Retinal pigment epithelial cell (primary cell): ENCODE measurements at regions not wholly inside any gene's neighbourhood (a gene's known extent, or its start where the extent isn't known, plus 50 kb on each side); places are given as distances from the start of the nearest gene placed in this dataset.
A peak's percentile ranks its signal among the peaks of the same experiment; 100 is the strongest.

Experiments used
- DNase-seq: peaks from one replicate; pipeline ENCODE4 v3.0.0-alpha.2; 2010; ENCODE audit warnings: low read depth
- H3K4me3 ChIP-seq: 2 replicates; pipeline ENCODE4 v1.5.1; 2011; ENCODE audit warnings: mild to moderate bottlenecking, low read length, control low read depth, moderate library complexity
- CTCF ChIP-seq: conservative IDR thresholded peaks from 2 replicates; pipeline ENCODE4 v1.5.1; 2011; ENCODE audit warnings: low read depth, low read length, control low read depth, inconsistent platforms

GRCh38 chr4:128468123-128468989 is 180.7 kb upstream of the PGRMC2 start:
- no peak overlapping the region for H3K4me3 ChIP-seq
- TF ChIP-seq CTCF, result no peak
- DNase-seq, result peak; percentile 99

DNA sequence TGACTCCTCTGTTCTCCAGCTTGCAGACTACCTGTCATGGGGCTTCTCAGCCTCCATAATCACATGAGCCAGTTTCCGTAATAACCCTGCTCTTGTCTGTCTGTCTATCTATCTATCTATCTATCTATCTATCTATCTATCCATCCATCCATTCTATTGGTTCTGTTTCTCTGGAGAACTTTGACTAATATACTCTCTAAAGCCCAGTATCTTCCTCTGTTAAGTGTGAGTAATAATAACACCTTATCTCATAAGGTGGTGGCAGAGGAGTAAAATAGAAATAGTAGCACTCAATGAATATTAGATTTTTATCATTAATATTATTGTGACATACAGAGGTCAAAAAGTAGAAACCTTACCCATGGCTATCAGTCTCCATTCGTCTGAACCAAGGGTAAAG is 177.9 kb upstream of the PGRMC2 start:
- no peak overlapping the region for H3K4me3 ChIP-seq
- no peak for TF ChIP-seq CTCF
- no peak for DNase-seq

DNA sequence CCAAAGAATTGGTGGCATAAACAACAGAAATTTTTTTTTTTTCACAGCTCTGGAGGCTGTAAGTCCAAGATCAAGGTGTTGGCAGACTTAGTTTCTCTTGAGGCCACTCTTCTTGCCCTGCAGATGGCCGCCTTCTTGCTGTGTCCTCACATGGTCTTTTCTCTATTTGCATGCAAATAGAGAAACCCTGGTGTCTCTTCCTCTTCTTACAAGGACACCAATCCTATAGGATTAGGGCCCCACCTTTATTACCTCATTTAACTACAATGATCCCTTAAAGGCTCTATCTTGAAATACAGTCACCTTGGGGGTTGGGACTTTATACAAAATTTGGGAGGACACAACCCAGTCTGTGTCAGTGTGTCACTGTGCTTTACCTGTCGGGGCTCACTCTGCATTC is 175.4 kb upstream of the PGRMC2 start:
- H3K4me3 ChIP-seq, result no peak overlapping the region
- no peak for TF ChIP-seq CTCF
- DNase-seq, result no peak

DNA sequence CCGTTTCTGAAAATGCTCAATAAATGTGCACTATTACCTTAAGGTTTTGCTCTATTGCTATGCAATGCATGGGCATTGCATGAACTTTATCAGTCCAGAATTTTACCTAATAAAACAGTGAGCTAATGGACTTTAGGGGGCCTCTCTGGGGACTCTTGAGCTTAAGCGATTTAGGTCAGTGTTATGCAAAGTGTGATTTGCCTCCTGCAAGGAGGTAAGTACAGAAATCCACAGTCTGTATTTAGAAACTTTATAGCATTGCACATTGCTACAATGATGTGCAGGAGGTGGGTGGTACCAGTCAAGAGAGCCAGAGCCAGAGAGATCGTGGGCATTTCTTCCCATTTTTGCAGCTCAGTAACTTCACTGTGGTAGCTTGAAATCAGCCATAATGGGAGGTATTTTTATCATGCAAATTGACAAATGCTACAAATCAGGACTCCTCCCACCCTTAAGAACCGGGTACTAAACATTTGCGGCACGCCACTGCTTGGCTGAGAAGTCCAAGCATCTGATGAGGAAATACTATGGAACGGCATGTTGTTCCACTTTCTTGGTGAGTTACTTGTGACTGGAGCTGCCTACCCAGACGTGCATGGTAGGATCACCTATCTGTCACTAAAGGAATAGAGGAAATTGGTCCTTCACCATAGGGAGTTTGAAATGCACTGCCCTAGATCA is 174.6 kb upstream of the PGRMC2 start:
- no peak overlapping the region for H3K4me3 ChIP-seq
- no peak for TF ChIP-seq CTCF
- no peak for DNase-seq

DNA sequence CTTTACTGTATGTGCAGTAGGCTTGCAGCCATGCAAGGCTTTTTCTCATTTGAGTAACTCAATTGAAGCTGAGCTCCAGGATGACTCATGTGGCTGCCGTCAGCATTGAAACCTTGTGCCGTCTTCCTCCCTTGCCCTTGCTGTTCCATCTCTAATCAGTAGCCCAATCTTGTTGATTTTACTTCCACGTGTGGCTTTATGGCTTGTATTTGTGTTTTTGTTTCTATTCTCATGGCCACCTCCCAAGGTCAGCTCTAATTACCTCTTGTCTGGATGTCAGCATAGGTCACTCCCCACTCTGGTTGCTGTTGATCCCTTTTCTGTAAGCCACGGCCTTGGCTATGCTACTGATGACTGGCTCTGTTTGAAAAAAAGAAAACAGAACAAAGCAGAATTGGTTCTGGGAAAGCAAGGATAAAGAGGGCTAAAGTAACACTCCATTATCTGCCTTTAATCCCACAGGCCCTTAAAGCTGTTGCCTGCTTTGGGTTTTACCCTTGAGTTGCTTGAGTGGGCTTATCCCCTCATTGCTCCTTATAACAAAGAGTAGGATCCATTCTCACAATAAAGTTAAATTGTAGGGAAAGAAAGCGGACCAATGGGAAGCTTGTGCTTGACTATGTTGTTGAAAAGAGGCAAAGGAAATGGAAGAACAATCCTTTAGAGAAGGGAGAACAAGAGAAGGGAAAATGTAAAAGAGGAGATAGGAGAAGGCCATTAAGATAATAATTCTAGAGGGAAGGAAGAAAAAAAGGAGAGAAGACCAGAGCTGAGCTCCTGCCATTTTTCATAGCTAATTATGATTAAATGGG is 173.9 kb upstream of the PGRMC2 start:
- H3K4me3 ChIP-seq, result no peak overlapping the region
- no peak for TF ChIP-seq CTCF
- peak; percentile 95 for DNase-seq

DNA sequence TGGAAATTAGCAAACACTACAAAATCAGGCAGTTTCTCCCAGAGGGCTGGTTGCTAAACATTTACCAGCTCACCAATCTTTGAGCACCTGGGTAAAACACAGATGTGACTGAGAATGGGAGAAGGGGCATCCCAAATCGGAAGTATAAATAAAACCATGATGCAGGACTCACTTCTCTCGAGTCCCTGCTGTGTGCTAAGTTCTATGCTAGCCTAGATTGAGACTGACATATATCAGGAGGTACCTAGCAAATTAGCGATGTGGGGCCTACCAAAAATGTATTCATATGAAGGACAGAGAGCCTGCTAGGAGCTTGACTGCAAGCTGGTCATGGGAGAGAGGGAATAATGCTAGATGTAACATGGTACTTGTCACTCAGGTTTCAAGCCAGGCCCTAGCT is 171.9 kb upstream of the PGRMC2 start:
- no peak for TF ChIP-seq CTCF
- DNase-seq, result no peak
- no peak overlapping the region for H3K4me3 ChIP-seq
